ENCODE measurements at regions not wholly inside any gene's neighbourhood (a gene's known extent, or its start where the extent isn't known, plus 50 kb on each side); places are given as distances from the start of the nearest gene placed in this dataset.

- Histone ChIP-seq H3K4me3 (no peak overlapping the region), H3K36me3 (no peaks in the 10 kb centered on the region), H3K27ac (no peak overlapping the region), H3K27me3 (peaks cover 0 to 4% of the 10 kb centered on the region in 2 donors), H3K9me3 (no peaks in the 10 kb centered on the region), H3K4me1 (no peaks in the 10 kb centered on the region)
- TF ChIP-seq POLR2AphosphoS5 (IDR thresholded peaks at IDR 0.05) (no peak), POLR2A (IDR thresholded peaks at IDR 0.05) (no peak)
- TF ChIP-seq, protein P1, sequence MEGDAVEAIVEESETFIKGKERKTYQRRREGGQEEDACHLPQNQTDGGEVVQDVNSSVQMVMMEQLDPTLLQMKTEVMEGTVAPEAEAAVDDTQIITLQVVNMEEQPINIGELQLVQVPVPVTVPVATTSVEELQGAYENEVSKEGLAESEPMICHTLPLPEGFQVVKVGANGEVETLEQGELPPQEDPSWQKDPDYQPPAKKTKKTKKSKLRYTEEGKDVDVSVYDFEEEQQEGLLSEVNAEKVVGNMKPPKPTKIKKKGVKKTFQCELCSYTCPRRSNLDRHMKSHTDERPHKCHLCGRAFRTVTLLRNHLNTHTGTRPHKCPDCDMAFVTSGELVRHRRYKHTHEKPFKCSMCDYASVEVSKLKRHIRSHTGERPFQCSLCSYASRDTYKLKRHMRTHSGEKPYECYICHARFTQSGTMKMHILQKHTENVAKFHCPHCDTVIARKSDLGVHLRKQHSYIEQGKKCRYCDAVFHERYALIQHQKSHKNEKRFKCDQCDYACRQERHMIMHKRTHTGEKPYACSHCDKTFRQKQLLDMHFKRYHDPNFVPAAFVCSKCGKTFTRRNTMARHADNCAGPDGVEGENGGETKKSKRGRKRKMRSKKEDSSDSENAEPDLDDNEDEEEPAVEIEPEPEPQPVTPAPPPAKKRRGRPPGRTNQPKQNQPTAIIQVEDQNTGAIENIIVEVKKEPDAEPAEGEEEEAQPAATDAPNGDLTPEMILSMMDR (IDR thresholded peaks at IDR 0.05): no peak
- no peak for DNase-seq (ENCODE audit: low spot score in 2 of 2)
- intact Hi-C loops (cut with DNase I; ENCODE audit: low total_unique reads): no loop called here
These were observed 196.6 kb upstream of the SALL3 start for GRCh38 chr18:78782951-78783563.

DNA sequence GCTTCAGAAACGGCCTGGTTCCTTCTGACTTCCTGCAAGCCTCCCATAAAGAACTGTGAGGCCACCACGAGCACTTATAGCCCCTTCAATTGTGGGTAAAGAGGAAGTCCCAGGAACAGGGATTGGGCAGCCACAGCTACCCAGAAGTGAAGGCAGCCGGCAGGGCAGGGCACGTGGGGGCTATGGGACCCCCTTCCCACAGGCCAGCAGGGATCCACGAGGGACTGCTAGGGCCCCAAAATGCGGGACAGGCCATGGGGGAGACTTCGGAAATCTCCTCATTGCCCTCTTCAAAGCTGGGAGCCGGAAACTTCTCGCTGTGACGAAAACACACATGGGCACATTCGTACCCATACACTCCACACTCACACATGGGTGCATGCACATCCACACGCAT is 196.1 kb upstream of the SALL3 start:
- no peak for DNase-seq (ENCODE audit: low spot score in 2 of 2)
- TF ChIP-seq POLR2A (IDR thresholded peaks at IDR 0.05): no peak
- TF ChIP-seq POLR2AphosphoS5 (IDR thresholded peaks at IDR 0.05): no peak
- TF ChIP-seq, protein P1 (IDR thresholded peaks at IDR 0.05): no peak
- H3K36me3 ChIP-seq: no peaks in the 10 kb centered on the region
- no peaks in the 10 kb centered on the region for H3K9me3 ChIP-seq
- H3K27ac ChIP-seq: no peak overlapping the region
- intact Hi-C loops (cut with DNase I; ENCODE audit: low total_unique reads): no loop called here
- H3K27me3 ChIP-seq: peaks cover 0 to 8% of the 10 kb centered on the region in 2 donors
- no peaks in the 10 kb centered on the region for H3K4me1 ChIP-seq
- H3K4me3 ChIP-seq: no peak overlapping the region

DNA sequence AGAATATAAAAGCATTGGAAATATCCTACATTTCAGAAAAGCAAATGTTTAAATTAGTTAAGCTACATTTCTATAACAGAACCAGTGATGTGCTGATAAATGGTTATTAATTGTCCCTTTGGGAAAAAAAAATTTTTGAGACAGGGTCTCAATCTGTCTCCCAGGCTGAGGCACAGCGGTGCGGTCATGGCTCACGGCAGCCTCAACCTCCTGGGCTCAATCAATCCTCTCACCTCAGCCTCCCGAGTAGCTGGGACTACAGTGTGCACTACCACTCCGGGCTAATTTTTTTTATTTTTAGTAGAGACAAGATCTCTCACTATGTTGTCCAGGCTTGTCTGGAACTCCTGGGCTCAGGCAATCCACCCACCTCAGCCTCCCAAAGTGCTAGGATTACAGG is 194.8 kb upstream of the SALL3 start:
- Histone ChIP-seq H3K27me3 (peaks cover 0 to 13% of the 10 kb centered on the region in 2 donors), H3K4me1 (no peaks in the 10 kb centered on the region), H3K36me3 (no peaks in the 10 kb centered on the region), H3K4me3 (no peak overlapping the region), H3K9me3 (no peaks in the 10 kb centered on the region), H3K27ac (no peak overlapping the region)
- intact Hi-C loops (cut with DNase I; ENCODE audit: low total_unique reads): no loop called here
- TF ChIP-seq POLR2A (IDR thresholded peaks at IDR 0.05) (no peak), POLR2AphosphoS5 (IDR thresholded peaks at IDR 0.05) (no peak)
- TF ChIP-seq, protein P1 (IDR thresholded peaks at IDR 0.05): no peak
- DNase-seq (ENCODE audit: low spot score in 2 of 2): no peak

DNA sequence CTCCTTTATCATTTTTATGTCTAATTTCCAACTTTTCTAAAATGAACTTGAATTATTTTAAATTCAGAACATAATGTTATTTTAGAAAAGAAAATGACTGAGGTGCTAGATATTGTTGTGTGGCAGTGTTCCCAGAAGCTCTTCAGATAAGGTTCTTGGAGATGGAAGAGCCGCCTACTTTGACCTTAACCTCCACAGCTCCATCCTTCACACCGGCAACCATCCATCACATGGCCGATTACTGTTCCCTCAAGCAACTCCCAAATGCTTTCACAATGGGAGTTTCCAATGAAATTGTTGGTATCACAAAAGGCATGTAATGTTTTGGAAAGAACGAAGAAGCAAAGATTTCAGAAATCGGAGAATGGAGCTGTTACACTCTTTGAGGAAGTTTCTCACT is 193.9 kb upstream of the SALL3 start:
- TF ChIP-seq, protein P1 (IDR thresholded peaks at IDR 0.05): no peak
- TF ChIP-seq POLR2A (IDR thresholded peaks at IDR 0.05) (no peak), POLR2AphosphoS5 (IDR thresholded peaks at IDR 0.05) (no peak)
- Histone ChIP-seq H3K4me1 (no peaks in the 10 kb centered on the region), H3K27me3 (peaks cover 0 to 21% of the 10 kb centered on the region in 2 donors), H3K36me3 (no peaks in the 10 kb centered on the region), H3K4me3 (no peak overlapping the region), H3K27ac (no peak overlapping the region), H3K9me3 (no peaks in the 10 kb centered on the region)
- DNase-seq (ENCODE audit: low spot score in 2 of 2): no peak
- intact Hi-C loops (cut with DNase I; ENCODE audit: low total_unique reads): no loop called here

DNA sequence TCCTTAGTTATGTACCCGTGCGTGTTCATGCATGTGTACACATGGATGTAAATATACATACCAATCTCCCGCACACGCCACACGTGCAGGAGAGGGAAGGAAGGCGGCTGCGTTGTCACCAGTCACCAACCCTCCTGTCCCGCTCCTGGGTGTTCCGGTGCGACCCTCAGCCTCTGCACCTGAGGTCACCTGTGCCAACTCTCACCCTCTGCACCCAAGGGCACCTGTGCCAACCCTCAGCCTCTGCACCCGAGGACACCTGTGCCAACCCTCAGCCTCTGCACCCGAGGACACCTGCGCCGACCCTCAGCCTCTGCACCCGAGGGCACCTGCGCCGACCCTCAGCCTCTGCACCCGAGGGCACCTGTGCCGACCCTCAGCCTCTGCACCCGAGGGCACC is 192.8 kb upstream of the SALL3 start:
- H3K27ac ChIP-seq: no peak overlapping the region
- H3K9me3 ChIP-seq: no peaks in the 10 kb centered on the region
- no peaks in the 10 kb centered on the region for H3K36me3 ChIP-seq
- intact Hi-C loops (cut with DNase I; ENCODE audit: low total_unique reads): no loop called here
- TF ChIP-seq POLR2AphosphoS5 (IDR thresholded peaks at IDR 0.05): no peak
- H3K27me3 ChIP-seq: peaks cover 0 to 24% of the 10 kb centered on the region in 2 donors
- no peak for DNase-seq (ENCODE audit: low spot score in 2 of 2)
- H3K4me1 ChIP-seq: no peaks in the 10 kb centered on the region
- no peak overlapping the region for H3K4me3 ChIP-seq
